GM19467 (cell line): ENCODE measurements at regions not wholly inside any gene's neighbourhood (a gene's known extent, or its start where the extent isn't known, plus 50 kb on each side); places are given as distances from the start of the nearest gene placed in this dataset.

Experiments used
- ATAC-seq: cut with Tn5 transposase; IDR thresholded peaks from one replicate; pipeline ENCODE4 v1.9.1; 2021; ENCODE audit warnings: mild to moderate bottlenecking, moderate library complexity; ENCODE audit not compliant: unreplicated experiment

DNA sequence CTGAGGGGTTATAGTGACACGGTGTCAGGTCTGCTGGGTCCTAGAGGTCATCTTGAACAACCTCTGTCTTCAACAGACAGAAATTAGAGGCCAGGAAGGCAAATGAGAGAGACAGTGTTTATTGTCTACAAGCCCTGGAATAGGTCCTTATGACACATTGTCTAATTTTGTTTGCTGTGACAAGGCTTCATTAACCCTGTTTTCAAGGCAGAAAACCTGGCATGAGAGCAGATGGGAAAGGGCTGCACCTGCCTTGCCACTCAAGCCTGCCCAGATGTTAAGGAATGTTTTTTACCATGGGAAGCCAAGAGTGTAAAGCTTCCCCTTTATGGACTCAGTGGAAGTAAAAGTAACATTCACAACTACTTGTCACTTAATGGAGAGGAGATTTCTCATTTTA, 275.3 kb downstream of the KCNS3 start:
- no peak for ATAC-seq

DNA sequence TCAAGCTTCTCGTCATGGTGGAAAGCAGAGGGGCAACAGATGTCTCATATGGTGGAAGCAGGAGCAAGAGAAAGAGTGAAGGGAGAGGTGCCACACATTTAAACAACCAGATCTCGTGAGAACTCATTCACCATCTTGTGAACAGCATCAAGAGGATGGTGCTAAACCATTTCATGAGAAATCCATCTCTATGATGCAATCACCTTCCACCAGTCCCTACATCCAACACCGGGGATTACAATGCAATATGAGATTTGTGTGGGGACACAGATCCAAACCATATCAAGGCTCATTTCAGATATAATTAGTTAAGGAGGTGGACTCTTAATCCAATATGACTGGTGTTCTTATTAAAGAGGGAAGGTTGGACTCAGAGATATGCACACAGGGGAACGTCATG, 272.8 kb downstream of the KCNS3 start:
- no peak for ATAC-seq

DNA sequence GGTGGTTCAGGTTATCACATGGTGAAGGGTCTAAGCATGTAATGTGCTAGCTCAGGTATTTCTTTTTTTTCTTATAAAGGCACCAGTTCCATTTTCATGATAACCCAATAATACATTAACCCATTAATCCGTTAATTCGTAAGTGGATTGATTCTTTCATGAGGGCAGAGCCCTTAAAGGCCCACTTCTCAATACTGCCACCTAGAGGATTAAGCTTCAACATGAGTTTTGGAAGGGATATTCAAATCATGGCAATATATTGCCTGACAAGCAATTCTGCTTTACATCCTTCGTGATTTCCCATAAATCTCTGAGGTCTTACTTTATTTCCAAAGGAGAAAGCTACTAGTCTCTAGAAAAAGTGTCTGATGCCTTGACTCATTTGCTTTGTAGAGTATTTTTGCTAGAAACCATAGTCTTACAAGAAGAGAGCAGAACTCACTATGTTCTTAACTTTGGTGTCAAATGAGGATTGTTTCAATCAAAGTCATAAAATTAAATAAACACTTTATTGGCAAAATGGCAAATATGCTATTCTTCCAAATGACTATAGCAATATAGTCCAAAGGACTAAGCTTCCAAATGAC, 271.3 kb downstream of the KCNS3 start:
- peak; percentile 73 for ATAC-seq

DNA sequence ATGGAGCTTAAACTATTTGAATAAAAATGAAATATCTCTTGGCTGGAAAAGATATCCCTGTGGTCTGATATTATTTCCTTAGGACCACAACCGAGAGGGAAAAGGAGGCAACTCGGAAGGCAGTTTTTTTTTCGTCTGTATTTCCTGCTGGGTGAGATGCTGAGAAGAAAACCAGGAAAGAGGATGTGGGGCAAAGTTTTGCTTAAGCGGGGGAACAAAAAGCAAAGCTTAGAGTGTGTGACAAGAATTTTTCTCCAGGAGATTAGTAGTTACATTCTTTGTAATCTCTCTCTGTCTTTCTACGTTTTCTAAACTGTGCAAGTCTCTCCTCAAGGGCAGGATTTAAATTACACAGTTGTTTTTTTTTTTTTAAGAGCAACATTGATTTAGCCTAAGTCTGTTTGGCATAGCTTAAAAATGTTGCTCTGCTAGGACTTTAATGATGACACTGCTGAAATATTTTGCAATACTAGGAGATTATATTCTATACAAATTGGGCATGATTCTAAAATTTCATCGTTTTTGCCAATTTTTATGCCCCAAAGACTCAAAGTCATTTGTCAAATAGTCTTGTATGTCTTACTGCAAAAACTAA, 258.5 kb downstream of the KCNS3 start:
- ATAC-seq = no peak

DNA sequence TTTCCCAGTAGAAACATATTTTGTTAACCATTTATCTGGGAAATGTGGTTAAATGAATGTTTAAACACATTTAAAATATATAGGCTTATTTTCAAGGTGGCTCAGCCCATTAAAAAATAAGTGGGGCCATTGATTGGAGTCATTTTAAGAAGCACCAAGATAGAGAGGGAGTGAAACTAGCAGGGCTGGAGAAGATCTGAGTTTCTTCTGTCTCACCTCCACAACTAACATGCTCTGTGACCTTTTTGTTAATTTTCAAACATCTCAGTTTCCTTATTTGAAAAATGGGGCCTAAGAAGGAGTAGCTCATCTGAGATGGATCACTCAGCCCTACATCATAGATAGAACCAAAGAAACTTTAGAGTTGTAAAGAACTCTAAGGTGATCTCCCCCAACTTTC, 254.8 kb downstream of the KCNS3 start:
- no peak for ATAC-seq

DNA sequence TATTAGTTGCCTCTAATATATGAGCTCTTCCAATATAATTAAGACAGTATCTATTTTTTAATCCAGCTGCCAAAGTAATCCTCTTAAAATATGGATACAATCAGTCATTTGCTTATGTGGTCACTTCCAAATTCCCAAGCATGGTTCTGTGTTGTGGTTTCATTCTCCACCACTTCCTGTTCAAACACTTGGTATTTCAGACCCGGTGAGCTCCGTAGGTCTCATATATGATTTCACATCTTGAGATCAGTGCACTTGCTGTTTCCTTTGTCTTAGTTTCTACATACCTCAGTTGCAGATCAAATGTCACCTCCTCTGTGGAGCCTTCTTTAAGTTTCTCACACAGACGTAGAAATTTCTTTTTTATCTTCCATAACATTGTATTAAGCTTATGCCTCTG, 254.2 kb downstream of the KCNS3 start:
- ATAC-seq = no peak

DNA sequence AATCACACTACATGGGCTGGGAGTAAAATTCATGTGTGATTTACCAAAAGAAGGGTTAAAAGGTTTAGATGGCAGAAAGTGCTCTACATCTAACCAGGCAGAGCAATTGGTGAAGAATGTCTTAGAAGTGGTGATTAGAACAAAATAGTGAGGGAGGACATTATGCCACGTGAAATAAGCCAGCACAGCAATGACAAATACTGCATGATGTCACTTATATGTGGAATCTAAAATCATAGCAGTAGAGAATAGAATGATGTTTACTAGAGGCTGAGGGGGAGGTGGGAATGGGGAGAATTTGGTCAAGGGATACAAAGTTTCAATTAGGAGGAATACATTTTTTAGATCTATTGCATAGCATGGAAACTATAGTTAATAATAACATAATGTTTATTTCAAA, 253.3 kb downstream of the KCNS3 start:
- no peak for ATAC-seq

DNA sequence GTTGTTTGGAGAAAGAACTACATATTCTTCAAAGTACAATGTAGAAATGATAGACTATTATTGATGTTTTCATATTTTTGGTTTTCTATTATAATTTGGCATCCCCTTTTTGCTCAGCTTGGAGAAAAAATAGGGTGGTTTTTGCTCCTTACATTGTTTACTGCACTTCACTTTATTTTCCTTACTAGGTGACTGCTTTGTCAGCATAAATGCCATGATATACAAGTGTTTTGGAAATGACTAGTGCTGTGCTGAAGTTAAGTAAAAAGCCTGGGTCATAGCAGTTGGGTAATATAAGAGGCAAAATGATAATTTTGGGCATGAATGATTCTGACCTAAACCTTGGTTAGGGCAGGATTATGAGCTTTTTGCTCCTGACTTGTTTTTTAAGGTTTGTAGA, 250.9 kb downstream of the KCNS3 start:
- no peak for ATAC-seq

DNA sequence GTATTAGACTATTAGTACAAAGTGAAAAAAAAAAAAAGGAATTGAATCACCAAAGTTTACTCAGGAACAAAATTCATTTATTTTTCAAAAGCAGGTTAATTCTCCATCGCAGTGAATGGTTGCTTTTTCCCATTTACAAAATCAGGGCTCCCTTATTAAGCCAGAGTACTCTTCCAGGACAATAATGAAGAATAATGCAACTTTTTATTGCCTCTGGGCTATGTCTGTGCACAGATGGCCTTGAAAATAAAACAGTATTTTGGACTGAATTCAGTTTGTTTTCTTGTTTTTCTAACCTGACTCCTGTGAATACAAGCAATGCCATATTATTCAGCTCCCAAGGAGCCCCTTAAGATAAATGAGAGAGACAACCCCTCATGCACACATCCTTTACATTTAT, 246.8 kb downstream of the KCNS3 start:
- ATAC-seq = no peak

DNA sequence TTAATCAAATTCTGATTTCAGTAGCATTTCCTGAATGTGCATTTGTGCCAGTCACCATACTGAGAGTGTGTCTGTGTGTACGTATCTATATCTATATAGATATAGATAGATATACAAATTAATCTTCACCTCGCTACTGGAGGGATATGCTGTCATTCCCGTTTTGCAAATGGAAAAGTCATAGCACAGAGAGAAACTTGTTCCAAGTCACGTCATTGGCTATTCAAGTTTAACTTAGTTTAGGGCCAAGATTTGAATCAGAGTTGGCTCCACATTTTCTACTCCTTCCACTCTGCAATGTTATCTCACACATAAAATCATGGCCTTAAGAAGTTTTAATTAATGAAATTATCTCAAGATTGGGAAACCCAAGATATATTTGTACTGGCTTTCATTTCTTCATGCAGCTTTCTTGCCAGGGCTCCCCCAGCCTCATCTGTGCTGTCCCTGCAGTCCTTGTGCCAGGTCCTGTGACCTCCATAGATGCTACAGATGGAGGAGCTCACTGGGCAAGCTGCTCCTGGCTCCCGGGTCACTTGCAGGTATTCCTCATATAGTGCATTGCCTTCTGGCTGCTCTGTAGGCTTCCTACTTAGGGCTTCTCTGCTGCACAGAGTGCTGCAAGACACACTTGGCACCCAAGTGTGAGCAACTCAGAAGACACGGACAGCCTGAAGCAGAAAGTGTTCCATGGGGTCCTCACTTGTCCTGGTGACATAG, 245.8 kb downstream of the KCNS3 start:
- ATAC-seq = no peak

DNA sequence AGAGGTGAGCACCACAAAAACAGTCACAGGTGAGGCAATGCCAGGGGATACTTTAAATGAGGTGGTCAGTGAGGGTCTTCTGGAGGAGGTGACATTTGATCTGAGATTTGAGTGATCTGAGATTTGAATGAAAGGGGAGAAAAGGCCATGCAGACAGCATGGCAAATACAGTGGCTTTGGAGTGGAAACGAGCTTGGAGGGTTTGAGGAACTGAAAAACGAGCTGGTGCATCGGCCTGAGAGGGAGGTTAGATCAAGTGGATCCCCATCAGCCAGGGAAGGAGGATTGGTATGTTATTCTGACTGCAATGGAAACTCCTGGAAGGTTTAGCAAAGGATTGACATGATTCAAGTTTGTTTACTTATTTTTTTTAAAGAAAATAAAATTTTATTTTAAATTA, 245.1 kb downstream of the KCNS3 start:
- peak; percentile 53 for ATAC-seq

DNA sequence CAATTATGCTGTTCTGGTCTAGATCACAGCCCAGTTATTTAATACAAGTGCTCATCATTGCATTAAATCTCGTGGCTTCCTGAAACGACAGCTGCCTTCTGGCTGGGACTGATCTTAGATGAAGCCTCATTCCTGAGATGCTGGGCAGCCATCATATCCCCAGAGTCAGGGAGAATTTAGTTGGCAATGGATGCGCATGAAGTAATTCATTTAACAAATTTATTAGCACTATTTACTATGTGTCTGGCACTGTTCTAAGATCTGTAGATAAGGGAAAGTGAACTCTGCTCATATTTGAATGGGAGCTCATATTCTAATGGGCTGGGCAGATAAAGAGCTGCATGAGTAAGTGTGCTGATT, 244.7 kb downstream of the KCNS3 start:
- ATAC-seq = no peak

DNA sequence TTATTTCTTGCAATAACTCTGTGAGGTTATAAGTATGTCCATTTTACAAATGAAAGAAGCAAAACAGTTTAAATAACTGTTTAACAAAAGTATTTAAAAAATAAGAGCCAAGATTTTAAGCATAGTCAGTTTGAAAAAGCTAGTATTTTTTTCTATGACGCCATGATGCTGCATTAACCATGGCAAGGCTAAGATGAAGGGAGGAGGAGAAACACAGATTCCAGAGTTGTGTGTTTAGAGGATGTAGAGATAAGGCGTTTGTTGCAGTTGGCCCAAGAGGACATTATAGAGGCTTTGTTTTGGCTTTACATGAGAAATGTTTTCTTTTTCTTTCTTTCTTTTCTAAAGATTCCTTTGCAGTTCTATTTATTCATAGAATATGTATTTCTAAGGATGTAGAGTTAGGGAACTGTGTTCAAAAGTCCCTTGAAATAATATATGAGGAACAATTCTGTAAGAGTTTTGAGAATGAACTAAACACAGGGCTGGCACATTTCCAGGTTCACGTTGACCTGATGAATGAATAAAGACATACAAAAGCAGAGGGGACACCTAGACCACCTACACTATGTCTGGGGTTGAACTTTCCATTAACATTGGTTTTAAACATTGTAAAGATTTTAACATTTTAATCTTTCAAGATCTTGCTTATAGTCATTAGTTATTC, 244.2 kb downstream of the KCNS3 start:
- no peak for ATAC-seq

DNA sequence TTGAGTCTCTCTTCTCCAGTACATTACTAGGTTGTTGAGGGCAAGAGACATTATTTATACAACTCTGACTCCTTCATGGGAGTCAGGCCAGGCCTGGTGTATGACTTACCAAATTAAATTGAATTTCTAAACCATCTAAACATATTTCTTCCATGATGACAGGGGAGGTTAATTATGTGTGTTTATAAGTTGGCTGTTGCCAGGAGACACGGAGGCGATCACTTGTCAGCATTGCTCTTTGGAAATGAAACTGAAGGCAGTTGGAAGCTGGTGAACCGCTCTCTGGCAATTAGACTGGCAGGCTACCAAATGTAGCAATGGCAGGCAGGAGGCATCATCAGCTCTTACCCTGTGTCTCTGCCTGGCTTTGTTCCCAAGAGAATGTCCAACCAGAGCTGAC, 241.4 kb downstream of the KCNS3 start:
- no peak for ATAC-seq

DNA sequence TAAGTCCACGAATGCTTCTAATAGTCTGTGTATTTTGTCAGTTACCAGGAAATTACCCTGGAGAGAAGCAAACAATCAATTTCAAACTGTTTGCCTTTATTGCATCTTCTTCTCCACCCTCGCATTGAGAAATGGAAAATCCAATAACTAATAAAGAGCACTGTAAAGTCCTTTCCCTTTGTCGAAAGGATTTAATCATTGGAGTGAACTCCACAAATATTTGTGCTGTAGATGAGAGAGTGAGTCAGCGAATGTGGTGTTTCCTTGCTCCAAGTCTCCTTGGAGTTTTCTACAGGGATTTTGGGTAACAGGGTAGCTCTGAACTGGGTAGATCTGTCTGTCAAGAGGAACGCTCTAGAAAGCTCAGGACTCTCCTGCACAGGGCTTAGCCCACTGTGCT, 240.2 kb downstream of the KCNS3 start:
- ATAC-seq = no peak

DNA sequence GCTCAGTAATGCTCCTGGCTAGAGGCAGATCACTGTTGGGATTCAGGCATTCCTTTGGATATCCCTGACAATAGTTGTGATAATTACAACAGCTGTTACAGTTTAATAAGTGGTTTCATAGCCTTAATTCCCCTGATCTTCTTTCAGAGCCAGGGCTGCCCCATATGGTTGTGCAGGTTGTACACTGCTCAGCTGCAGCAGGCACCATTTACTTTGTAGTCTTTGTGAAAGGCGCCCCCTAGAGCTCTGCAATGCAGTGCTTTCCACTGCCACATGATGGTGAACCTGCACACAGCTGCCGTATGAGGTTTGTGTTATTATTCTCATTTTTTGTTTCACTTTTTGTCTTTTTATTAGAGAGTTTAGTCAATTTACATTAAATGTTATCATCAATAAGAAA, 239.1 kb downstream of the KCNS3 start:
- ATAC-seq = peak; percentile 94

DNA sequence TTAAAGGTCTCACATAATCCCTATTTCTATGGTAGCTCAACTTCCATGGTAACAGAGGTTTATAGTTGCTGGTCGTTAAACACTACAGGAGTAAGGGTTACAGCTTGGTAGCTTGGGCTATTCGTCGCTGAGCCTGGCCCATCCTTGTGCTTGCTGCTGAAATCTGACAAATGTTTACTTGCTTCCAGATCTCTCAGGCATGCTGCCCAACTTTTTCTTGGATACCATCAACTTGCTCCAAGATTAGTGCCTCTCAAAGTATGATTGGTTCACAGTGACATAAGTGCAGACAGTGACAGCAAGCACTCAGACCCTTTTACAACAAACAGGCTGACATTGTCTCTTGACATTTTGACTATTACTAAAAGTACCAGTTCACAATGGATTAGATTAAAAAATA, 231.8 kb downstream of the KCNS3 start:
- no peak for ATAC-seq

DNA sequence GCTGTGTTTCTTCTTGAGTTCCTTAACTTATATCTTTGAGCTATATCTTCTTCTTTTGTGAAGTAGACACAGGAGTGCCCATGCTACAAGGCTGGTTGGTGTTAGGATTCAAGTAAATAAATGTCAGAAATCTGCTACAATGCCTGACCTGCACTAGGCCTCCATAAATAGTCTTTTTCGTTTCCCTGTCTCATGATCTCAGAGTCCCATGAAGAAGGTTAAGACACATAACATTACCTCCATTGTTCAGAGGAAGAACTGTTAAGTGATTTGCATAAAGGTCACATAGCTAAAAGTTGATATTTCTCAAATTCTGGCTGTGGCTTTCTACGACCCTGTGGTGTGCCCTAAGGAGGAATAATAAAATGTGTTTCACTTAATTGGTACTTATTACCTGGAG, 228.4 kb downstream of the KCNS3 start:
- ATAC-seq = no peak

DNA sequence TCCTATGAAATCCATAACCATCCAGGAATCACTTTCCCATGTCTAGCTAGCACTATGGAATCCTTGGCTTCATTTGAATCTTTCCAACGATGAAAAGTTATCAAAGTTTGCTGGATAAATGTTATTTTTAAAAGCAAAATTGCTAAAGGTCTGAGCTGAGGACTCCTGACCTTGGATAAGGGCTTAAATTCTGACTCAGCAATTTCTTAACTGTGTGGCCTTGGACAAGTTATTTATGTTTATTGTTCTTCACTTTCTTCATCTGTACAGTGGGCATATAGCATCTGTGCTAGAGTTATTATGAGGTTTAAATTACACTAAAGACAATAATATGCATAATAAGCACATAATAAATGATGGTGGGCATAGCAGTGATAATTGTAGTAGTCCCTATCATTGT, 227.5 kb downstream of the KCNS3 start:
- no peak for ATAC-seq

DNA sequence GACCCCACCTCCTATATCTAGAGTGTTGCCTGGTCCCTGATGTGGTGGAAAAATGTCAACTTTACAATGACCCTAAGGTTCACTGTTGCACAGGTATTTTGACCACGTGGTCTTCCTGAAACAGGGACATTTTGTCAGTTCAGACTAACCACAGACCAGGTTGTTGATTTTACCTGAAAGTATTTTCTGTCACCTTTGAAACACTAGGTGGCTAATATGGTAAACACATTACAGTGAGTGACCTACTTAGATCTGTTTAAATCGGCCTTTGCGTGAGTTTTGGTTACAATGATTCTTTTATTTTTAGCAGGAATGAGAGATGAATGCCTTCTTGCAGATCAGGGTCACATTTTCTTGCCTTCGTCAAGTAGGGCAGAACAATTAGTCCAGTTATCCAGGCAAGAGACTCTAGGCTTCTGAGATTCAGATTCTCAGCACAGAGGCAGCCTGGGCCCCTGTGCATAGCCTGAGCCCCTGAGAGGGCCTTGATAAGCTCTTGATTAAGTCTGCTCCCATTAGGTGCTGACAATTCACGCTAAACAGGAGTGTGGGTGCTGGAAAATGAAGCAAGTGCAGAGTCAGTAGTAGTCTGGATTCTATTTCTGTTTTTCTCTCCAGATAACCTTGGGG, 226.2 kb downstream of the KCNS3 start:
- no peak for ATAC-seq

DNA sequence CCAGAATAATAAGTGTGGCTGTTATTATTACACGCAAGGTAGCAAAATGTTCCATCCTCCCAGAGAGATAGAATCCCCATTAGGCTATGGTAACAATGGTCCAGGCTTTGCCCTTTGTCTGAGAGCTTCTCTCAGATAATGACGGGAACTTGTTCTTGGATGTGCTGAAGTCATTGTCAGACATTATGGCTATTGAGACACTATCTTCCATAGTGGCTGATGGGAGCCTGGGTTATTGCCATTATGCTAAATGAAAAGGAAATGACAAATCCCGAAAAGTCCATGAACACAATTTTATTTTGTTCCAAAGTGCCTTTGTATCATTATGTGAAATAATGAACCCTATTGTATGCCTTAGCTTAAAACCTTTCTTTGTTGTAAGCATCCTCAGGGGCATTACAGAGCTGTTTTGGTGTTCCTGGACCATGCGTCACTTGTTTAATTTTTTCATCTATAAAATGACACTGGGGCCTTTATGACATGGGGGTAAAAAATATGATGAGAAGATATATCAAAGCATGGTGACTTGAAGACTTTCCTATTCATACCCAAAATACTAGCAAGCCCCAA, 218.5 kb downstream of the KCNS3 start:
- no peak for ATAC-seq
